SK-N-SH (cell line): ENCODE measurements at regions not wholly inside any gene's neighbourhood (a gene's known extent, or its start where the extent isn't known, plus 50 kb on each side); places are given as distances from the start of the nearest gene placed in this dataset.
"Not testable (repeated sequence)": the region's sequence is repeated elsewhere in the genome, so short reads cannot be mapped to it uniquely, and the experiment has no call there.

Experiments
- CTCF ChIA-PET: fragments of 300-600, 350-600 bp; formaldehyde crosslinking; extraction: SDS; loops from one replicate; lab custom pipeline; 2021; lab: Yijun Ruan, JAX
- POLR2A ChIA-PET: fragments of 350-600 bp; sonication (Branson Sonifier 250); formaldehyde crosslinking; extraction: SDS; loops from one replicate; lab custom pipeline; 2020; ENCODE audit warnings: antibody characterized with exemption, inconsistent platforms; lab: Yijun Ruan, JAX
- DNase-seq: peaks from one replicate; pipeline ENCODE4 v3.0.0; 2012
- H2AFZ ChIP-seq: fragments of 200-600 bp; sonication (generic); 2 replicates; pipeline ENCODE4 v1.8.1; 2016; ENCODE audit warnings: antibody characterized with exemption, mild to moderate bottlenecking, low read depth
- H3F3A ChIP-seq: fragments of 200-600 bp; sonication (generic); replicated peaks from 2 replicates; pipeline ENCODE3; 2016; ENCODE audit warnings: antibody characterized with exemption, mild to moderate bottlenecking; ENCODE audit not compliant: insufficient read depth
- H3K27ac ChIP-seq, 2 experiments: fragments of 200-500 bp in 1 of 2; fragments of 200-600 bp in 1 of 2; sonication (Bioruptor generic) in 1 of 2; sonication (generic), shearing (Covaris generic) in 1 of 2; 2 replicates each; pipeline versions ENCODE4 v1.5.1 to v1.6.1; 2014 to 2016; ENCODE audit warnings: low read depth in 2 of 2, inconsistent platforms in 1 of 2, low read length in 1 of 2, mild to moderate bottlenecking in 1 of 2, mixed read lengths in 1 of 2
- H3K27me3 ChIP-seq: fragments of 200-600 bp; sonication (generic), shearing (Covaris generic); 2 replicates; pipeline ENCODE4 v1.6.1; 2016; ENCODE audit warnings: mixed run types; ENCODE audit not compliant: insufficient read depth
- H3K36me3 ChIP-seq, 2 experiments: fragments of 200-500 bp in 1 of 2; fragments of 200-600 bp in 1 of 2; sonication (Bioruptor generic) in 1 of 2; sonication (generic) in 1 of 2; replicated peaks in 1 of 2; 2 replicates each; pipeline versions ENCODE3 to v1.5.1; 2014 to 2016; ENCODE audit warnings: low read length in 1 of 2, mild to moderate bottlenecking in 1 of 2; ENCODE audit not compliant: insufficient read depth in 2 of 2, control insufficient read depth in 1 of 2
- H3K4me1 ChIP-seq, 2 experiments: fragments of 200-500 bp in 1 of 2; fragments of 200-600 bp in 1 of 2; sonication (Bioruptor generic) in 1 of 2; sonication (generic), shearing (Covaris generic) in 1 of 2; 2 replicates each; pipeline versions ENCODE4 v1.5.1 to v1.6.1; 2014 to 2016; ENCODE audit warnings: low read depth in 1 of 2, low read length in 1 of 2, mixed run types in 1 of 2; ENCODE audit not compliant: insufficient read depth in 2 of 2, control insufficient read depth in 1 of 2
- H3K4me2 ChIP-seq: fragments of 200-600 bp; sonication (generic), shearing (Covaris generic); 2 replicates; pipeline ENCODE4 v1.6.1; 2017; ENCODE audit warnings: mixed run types
- H3K4me3 ChIP-seq, 2 experiments: fragments of 200-500 bp in 1 of 2; fragments of 200-600 bp in 1 of 2; sonication (Bioruptor generic) in 1 of 2; sonication (generic), shearing (Covaris generic) in 1 of 2; 2 replicates each; pipeline versions ENCODE4 v1.5.1 to v1.8.1; 2014 to 2016; ENCODE audit warnings: low read depth in 2 of 2, inconsistent platforms in 1 of 2, low read length in 1 of 2, mild to moderate bottlenecking in 1 of 2, mixed read lengths in 1 of 2, moderate library complexity in 1 of 2
- H3K79me2 ChIP-seq: fragments of 200-600 bp; sonication (generic); 2 replicates; pipeline ENCODE4 v1.8.1; 2017; ENCODE audit warnings: mild to moderate bottlenecking; ENCODE audit not compliant: insufficient read depth
- H3K9ac ChIP-seq: fragments of 200-600 bp; sonication (generic); 2 replicates; pipeline ENCODE4 v1.6.1; 2017; ENCODE audit warnings: mixed run types
- H3K9me2 ChIP-seq: fragments of 200-600 bp; sonication (generic); 2 replicates; pipeline ENCODE4 v1.6.1; 2017; ENCODE audit warnings: mixed run types
- H3K9me3 ChIP-seq: fragments of 200-600 bp; sonication (generic); 2 replicates; pipeline ENCODE4 v1.6.1; 2017; ENCODE audit warnings: mixed run types, mild to moderate bottlenecking, moderate library complexity
- H4K20me1 ChIP-seq: fragments of 200-600 bp; sonication (generic); 2 replicates; pipeline ENCODE4 v1.6.1; 2017; ENCODE audit warnings: mild to moderate bottlenecking, mixed run types; ENCODE audit not compliant: insufficient read depth
- CHD2 ChIP-seq: fragments of 150-350 bp; IDR thresholded peaks from 2 replicates; pipeline ENCODE4 v1.6.1; 2018; ENCODE audit warnings: low read length; ENCODE audit not compliant: partially characterized antibody
- EP300 ChIP-seq, 2 experiments: IDR thresholded peaks; 2 replicates each; pipeline versions ENCODE4 v1.4.0 to v1.6.1; 2012; ENCODE audit warnings: borderline replicate concordance in 1 of 2, low read depth in 1 of 2, low read length in 1 of 2
- FOSL2 ChIP-seq: IDR thresholded peaks from 2 replicates; pipeline ENCODE4 v1.4.0; 2012; ENCODE audit warnings: low read depth, mild to moderate bottlenecking, moderate library complexity, borderline replicate concordance
- FOXM1 ChIP-seq: IDR thresholded peaks from 2 replicates; pipeline ENCODE4 v1.4.0; 2012; ENCODE audit warnings: low read depth, mild to moderate bottlenecking
- GATA2 ChIP-seq: sonication (generic); formaldehyde crosslinking; IDR thresholded peaks from 2 replicates; pipeline ENCODE4 v1.5.0; 2020; ENCODE audit warnings: mild to moderate bottlenecking, missing genetic modification reagents
- JUND ChIP-seq: IDR thresholded peaks from 2 replicates; pipeline ENCODE4 v1.4.0; 2012
- MEF2A ChIP-seq: IDR thresholded peaks from 2 replicates; pipeline ENCODE4 v1.4.0; 2012; ENCODE audit warnings: low read depth, borderline replicate concordance
- MXI1 ChIP-seq: IDR thresholded peaks from 2 replicates; pipeline ENCODE4 v1.6.1; 2012; ENCODE audit warnings: mild to moderate bottlenecking, low read depth, low read length, improper control_type of control experiment
- NRF1 ChIP-seq: IDR thresholded peaks from 2 replicates; pipeline ENCODE4 v1.6.1; 2012; ENCODE audit warnings: low read depth, mild to moderate bottlenecking, low read length
- POLR2AphosphoS5 ChIP-seq: IDR thresholded peaks from 2 replicates; pipeline ENCODE4 v1.6.1; 2012; ENCODE audit warnings: low read depth, low read length
- RAD21 ChIP-seq: IDR thresholded peaks from 2 replicates; pipeline ENCODE4 v1.6.1; 2012; ENCODE audit warnings: mild to moderate bottlenecking, low read length
- RFX5 ChIP-seq: IDR thresholded peaks from 2 replicates; pipeline ENCODE4 v1.6.1; 2012; ENCODE audit warnings: mild to moderate bottlenecking, improper control_type of control experiment, low read length
- SIN3A ChIP-seq: IDR thresholded peaks from 2 replicates; pipeline ENCODE4 v1.6.1; 2012; ENCODE audit warnings: low read depth, mild to moderate bottlenecking, low read length, moderate library complexity, borderline replicate concordance
- SMC3 ChIP-seq: IDR thresholded peaks from 2 replicates; pipeline ENCODE4 v1.6.1; 2012; ENCODE audit warnings: low read depth, low read length, improper control_type of control experiment
- TCF12 ChIP-seq: IDR thresholded peaks from 2 replicates; pipeline ENCODE4 v1.4.0; 2012
- WGBS: methylation state at CpG from one replicate; pipeline ENCODE4 v1.1.6; 2017; ENCODE audit warnings: low lambda C conversion rate; 5-methylcytosine and 5-hydroxymethylcytosine counted together
- TF ChIP-seq, protein P1 (sequence below): IDR thresholded peaks from 2 replicates; pipeline ENCODE4 v1.4.0; 2012; ENCODE audit warnings: low read depth
- TF ChIP-seq, protein P2 (sequence below): IDR thresholded peaks from 2 replicates; pipeline ENCODE4 v1.4.0; 2012; ENCODE audit warnings: low read depth, borderline replicate concordance
- TF ChIP-seq, protein P3 (sequence below): IDR thresholded peaks from 2 replicates; pipeline ENCODE4; 2012

DNA sequence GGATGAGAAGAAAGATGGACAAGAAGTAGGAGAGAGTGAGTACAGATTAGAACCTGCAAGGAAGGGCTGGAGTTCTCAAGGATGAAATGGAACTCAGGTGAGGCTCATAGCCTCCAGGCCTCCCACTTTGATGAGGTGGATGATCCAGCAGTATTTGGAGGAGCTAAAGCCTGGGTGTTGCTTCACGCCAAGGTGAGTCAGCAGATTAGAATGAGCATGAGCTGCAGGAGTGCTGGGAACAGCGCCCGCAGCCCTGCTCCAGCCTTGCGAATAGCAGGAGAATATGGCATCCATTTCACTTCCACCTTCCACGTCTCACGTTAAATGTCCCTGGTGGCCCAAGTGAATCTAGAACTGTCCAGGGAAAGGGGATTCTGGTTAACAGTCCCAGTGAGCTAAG is 94.4 kb upstream of the CPHXL start:
- H3K79me2 ChIP-seq, result no peaks in the 10 kb centered on the region
- no peaks in the 10 kb centered on the region for H3K4me1 ChIP-seq
- no peaks in the 10 kb centered on the region for H3K9me3 ChIP-seq
- H3K9me2 ChIP-seq, result no peaks in the 10 kb centered on the region
- H3K9ac ChIP-seq, result no peak overlapping the region
- no peak overlapping the region for H3K4me3 ChIP-seq
- POLR2A ChIA-PET, result no interaction called here
- WGBS, result 65% methylated on average over 6 of the region's 6 CpGs
- no peak for DNase-seq
- CTCF ChIA-PET, result no interaction called here
- no peaks in the 10 kb centered on the region for H3F3A ChIP-seq
- H3K27ac ChIP-seq, result no peak overlapping the region
- H3K36me3 ChIP-seq, result no peaks in the 10 kb centered on the region
- H3K4me2 ChIP-seq, result no peak overlapping the region
- TF ChIP-seq RFX5 (no peak), RAD21 (no peak), TCF12 (no peak), JUND (no peak), SIN3A (no peak), POLR2AphosphoS5 (no peak), FOXM1 (no peak), FOSL2 (no peak), NRF1 (no peak), GATA2 (no peak), MEF2A (no peak), EP300 (IDR thresholded peaks at IDR 0.05; ENCODE audit: borderline replicate concordance in 1 of 2, low read depth in 1 of 2, low read length in 1 of 2) (no peak)
- TF ChIP-seq, protein P1, sequence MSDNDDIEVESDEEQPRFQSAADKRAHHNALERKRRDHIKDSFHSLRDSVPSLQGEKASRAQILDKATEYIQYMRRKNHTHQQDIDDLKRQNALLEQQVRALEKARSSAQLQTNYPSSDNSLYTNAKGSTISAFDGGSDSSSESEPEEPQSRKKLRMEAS, result no peak
- H4K20me1 ChIP-seq, result no peaks in the 10 kb centered on the region
- no peak overlapping the region for H2AFZ ChIP-seq
- no peaks in the 10 kb centered on the region for H3K27me3 ChIP-seq

DNA sequence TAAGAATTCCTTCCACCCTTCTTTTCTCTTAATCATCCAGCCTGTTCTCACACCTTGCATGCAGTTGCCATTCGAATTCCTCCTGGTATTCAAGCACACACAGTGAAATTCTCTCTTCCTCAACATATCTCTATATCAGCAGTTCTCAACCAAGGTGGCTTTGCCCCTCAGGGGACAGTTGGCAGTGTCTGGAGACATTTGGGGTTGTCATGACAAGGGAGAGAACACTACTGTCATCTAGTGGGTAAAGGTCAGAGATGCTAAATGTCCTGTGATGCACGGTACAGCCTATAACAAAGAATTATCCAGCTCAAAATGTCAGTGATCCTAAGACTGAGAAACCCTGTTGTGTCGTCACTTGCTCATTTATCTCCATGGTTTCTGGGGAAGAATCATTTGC is 94.8 kb upstream of the CPHXL start:
- WGBS, result 20% methylated on average over 3 of the region's 3 CpGs
- Histone ChIP-seq H3K4me3 (no peak overlapping the region), H3K27ac (no peak overlapping the region), H3K79me2 (no peaks in the 10 kb centered on the region), H3K4me2 (no peak overlapping the region), H2AFZ (no peak overlapping the region), H3K9me3 (no peaks in the 10 kb centered on the region), H3K9ac (no peak overlapping the region), H3F3A (no peaks in the 10 kb centered on the region), H4K20me1 (no peaks in the 10 kb centered on the region), H3K36me3 (no peaks in the 10 kb centered on the region), H3K9me2 (no peaks in the 10 kb centered on the region), H3K27me3 (no peaks in the 10 kb centered on the region), H3K4me1 (no peaks in the 10 kb centered on the region)
- DNase-seq, result no peak
- ChIA-PET CTCF (interaction anchor here (0.5 to 0.7 kb wide), 2 partner anchors 12 to 13 kb away, joined by 3 read pairs; no protein-coding TSS in a partner anchor), POLR2A (no interaction called here)
- no peak for TF ChIP-seq SIN3A
- TF ChIP-seq MEF2A, result no peak
- TF ChIP-seq, protein P2, sequence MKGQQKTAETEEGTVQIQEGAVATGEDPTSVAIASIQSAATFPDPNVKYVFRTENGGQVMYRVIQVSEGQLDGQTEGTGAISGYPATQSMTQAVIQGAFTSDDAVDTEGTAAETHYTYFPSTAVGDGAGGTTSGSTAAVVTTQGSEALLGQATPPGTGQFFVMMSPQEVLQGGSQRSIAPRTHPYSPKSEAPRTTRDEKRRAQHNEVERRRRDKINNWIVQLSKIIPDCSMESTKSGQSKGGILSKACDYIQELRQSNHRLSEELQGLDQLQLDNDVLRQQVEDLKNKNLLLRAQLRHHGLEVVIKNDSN, result no peak
- TF ChIP-seq RFX5, result no peak
- no peak for TF ChIP-seq CHD2
- no peak for TF ChIP-seq JUND
- TF ChIP-seq RAD21, result no peak
- TF ChIP-seq SMC3, result no peak
- TF ChIP-seq NRF1, result no peak
- TF ChIP-seq, protein P3, sequence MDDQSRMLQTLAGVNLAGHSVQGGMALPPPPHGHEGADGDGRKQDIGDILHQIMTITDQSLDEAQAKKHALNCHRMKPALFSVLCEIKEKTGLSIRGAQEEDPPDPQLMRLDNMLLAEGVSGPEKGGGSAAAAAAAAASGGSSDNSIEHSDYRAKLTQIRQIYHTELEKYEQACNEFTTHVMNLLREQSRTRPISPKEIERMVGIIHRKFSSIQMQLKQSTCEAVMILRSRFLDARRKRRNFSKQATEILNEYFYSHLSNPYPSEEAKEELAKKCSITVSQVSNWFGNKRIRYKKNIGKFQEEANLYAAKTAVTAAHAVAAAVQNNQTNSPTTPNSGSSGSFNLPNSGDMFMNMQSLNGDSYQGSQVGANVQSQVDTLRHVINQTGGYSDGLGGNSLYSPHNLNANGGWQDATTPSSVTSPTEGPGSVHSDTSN, result no peak
- no peak for TF ChIP-seq FOXM1
- no peak for TF ChIP-seq MXI1

DNA sequence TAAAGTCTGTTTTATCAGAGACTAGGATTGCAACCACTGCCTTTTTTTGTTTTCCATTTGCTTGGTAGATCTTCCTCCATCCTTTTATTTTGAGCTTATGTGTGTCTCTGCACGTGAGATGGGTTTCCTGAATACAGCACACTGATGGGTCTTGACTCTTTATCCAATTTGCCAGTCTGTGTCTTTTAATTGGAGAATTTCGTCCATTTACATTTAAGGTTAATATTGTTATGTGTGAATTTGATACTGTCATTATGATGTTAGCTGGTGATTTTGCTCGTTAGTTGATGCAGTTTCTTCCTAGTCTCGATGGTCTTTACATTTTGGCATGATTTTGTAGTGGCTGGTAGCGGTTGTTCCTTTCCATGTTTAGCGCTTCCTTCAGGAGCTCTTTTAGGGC is 99.5 kb upstream of the CPHXL start:
- H3K4me1 ChIP-seq, H3K9ac ChIP-seq, POLR2A ChIA-PET, DNase-seq, H3K36me3 ChIP-seq, H3K9me2 ChIP-seq, CTCF ChIA-PET, H4K20me1 ChIP-seq, H3K4me2 ChIP-seq, H3K27ac ChIP-seq, H3K4me3 ChIP-seq, H3K27me3 ChIP-seq, H2AFZ ChIP-seq, H3K79me2 ChIP-seq, H3F3A ChIP-seq, H3K9me3 ChIP-seq: not testable (repeated sequence)
- WGBS, result 26% methylated on average over 6 of the region's 6 CpGs

DNA sequence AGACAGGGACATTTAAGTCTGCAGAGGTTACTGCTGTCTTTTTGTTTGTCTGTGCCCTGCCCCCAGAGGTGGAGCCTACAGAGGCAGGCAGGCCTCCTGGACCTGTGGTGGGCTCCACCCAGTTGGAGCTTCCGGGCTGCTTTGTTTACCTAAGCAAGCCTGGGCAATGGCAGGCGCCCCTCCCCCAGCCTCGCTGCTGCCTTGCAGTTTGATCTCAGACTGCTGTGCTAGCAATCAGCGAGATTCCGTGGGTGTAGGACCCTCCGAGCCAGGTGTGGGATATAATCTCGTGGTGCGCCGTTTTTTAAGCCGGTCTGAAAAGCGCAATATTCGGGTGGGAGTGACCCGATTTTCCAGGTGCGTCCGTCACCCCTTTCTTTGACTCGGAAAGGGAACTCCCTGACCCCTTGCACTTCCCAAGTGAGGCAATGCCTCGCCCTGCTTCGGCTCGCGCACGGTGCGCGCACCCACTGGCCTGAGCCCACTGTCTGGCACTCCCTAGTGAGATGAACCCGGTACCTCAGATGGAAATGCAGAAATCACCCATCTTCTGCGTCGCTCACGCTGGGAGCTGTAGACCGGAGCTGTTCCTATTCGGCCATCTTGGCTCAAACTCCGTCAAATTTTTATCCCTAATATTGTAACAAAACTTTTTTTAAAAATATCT is 101.2 kb upstream of the CPHXL start:
- H4K20me1 ChIP-seq, H3F3A ChIP-seq, H3K9me2 ChIP-seq, POLR2A ChIA-PET, H3K27ac ChIP-seq, H3K9ac ChIP-seq, H2AFZ ChIP-seq, H3K4me3 ChIP-seq, H3K27me3 ChIP-seq, H3K9me3 ChIP-seq, DNase-seq, H3K4me2 ChIP-seq, H3K79me2 ChIP-seq, CTCF ChIA-PET, H3K36me3 ChIP-seq, H3K4me1 ChIP-seq: not testable (repeated sequence)
- WGBS, result 91% methylated on average over 6 of the region's 30 CpGs
